GM19023 (cell line): ENCODE measurements at regions not wholly inside any gene's neighbourhood (a gene's known extent, or its start where the extent isn't known, plus 50 kb on each side); places are given as distances from the start of the nearest gene placed in this dataset.

ENCODE experiments used
- ATAC-seq: cut with Tn5 transposase; IDR thresholded peaks from one replicate; pipeline ENCODE4 v1.9.1; 2021; ENCODE audit warnings: mild to moderate bottlenecking, moderate library complexity; ENCODE audit not compliant: unreplicated experiment

- peak; percentile 60 for ATAC-seq
Measured at GRCh38 chr11:32039149-32039548, 51.7 kb upstream of the RCN1 start.

GRCh38 chr11:32034680-32035079 is 56.2 kb upstream of the RCN1 start:
- ATAC-seq, result no peak

GRCh38 chr11:32034149-32034548 is 56.7 kb upstream of the RCN1 start:
- ATAC-seq, result no peak

- no peak for ATAC-seq
Measured at GRCh38 chr11:32033491-32033890, 57.4 kb upstream of the RCN1 start.

GRCh38 chr11:32033067-32033466 is 57.8 kb upstream of the RCN1 start:
- peak; percentile 41 for ATAC-seq

GRCh38 chr11:32032478-32032877 is 58.4 kb upstream of the RCN1 start:
- ATAC-seq, result peak; percentile 59

GRCh38 chr11:32032052-32032451 is 58.8 kb upstream of the RCN1 start:
- ATAC-seq, result no peak

- ATAC-seq, result no peak
Measured at GRCh38 chr11:32030875-32031503, 59.9 kb upstream of the RCN1 start.

- ATAC-seq, result no peak
Measured at GRCh38 chr11:32029721-32030120, 61.2 kb upstream of the RCN1 start.

GRCh38 chr11:32028201-32028600 is 62.7 kb upstream of the RCN1 start:
- ATAC-seq, result no peak

GRCh38 chr11:32026766-32027165 is 64.1 kb upstream of the RCN1 start:
- no peak for ATAC-seq

GRCh38 chr11:32024948-32025347 is 65.9 kb upstream of the RCN1 start:
- no peak for ATAC-seq

GRCh38 chr11:32023370-32024305 is 67.2 kb upstream of the RCN1 start:
- no peak for ATAC-seq

GRCh38 chr11:32018672-32019071 is 72.2 kb upstream of the RCN1 start:
- no peak for ATAC-seq

- no peak for ATAC-seq
Measured at GRCh38 chr11:32016111-32016510, 74.8 kb upstream of the RCN1 start.

GRCh38 chr11:32015427-32015826 is 75.4 kb upstream of the RCN1 start:
- ATAC-seq, result no peak

- no peak for ATAC-seq
Measured at GRCh38 chr11:32013603-32014002, 77.3 kb upstream of the RCN1 start.

GRCh38 chr11:32012049-32012448 is 78.8 kb upstream of the RCN1 start:
- no peak for ATAC-seq

- ATAC-seq, result no peak
Measured at GRCh38 chr11:32008880-32009551, 81.9 kb upstream of the RCN1 start.

- peak; percentile 65 for ATAC-seq
Measured at GRCh38 chr11:32006799-32007388, 84.0 kb upstream of the RCN1 start.

- ATAC-seq, result no peak
Measured at GRCh38 chr11:32005786-32006416, 85.0 kb upstream of the RCN1 start.
